NCI-H1436 (cell line): ENCODE measurements at regions not wholly inside any gene's neighbourhood (a gene's known extent, or its start where the extent isn't known, plus 50 kb on each side); places are given as distances from the start of the nearest gene placed in this dataset.
A peak's percentile ranks its signal among the peaks of the same experiment; 100 is the strongest.
"Not testable (repeated sequence)": the region's sequence is repeated elsewhere in the genome, so short reads cannot be mapped to it uniquely, and the experiment has no call there.

Source experiments
- DNase-seq: peaks from one replicate; lab custom pipeline; 2025; lab: John Stamatoyannopoulos, UW

DNA sequence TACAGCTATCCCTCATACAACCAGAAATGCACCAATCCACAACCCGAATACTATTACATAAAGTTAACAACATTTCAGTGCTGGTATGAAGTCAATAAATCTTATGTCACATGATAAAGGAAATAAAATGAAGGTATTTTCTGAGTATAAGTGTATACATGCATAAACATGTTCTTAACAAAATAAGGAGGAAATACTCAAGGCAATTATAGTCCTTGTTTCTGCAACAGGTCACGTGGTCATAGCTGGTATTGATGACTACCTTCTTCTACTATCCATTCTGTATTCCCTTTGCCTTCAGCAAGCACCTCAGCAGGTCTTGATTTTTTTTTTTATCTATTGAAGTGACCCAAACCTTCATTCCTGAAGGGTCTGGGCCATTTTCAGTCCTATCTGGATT lies 675.6 kb downstream of the RPL10L start:
- DNase-seq, result no peak

DNA sequence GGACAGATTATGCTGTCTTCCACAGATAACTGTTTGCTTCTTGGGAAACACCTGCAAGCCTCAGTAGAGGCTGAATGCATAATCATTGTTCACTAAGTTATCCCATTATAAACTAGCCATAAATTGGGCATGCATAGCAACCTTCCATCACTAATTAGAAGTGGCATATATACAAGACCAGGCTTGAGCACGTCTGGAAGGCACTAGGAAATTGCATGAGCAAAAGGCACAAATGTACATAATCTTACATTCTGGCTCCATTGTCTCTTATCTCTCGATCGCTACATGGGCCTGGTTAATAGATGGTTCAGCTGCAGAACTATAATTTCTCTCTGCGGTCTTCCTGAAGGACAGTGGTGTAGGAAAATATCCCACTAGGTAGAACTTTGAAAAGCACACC lies 679.2 kb downstream of the RPL10L start:
- no peak for DNase-seq

DNA sequence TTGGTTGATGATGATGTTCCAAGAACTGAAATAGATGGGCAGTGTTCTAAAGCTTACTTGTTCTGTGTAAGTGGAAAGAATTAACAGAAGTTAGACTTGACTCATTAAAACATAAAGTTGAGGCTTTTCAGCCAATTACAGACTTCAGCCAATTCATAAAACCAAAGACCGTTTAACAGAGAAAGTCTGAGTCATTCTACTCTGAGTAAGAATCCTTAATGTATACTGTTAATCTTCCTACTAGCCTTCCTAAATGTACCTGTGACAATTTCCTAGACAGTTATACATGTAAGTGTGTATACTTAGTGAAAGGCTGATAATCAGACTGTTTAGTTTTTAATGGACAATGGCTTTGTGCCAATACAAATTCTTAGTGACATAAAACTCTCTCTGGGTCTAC lies 681.0 kb downstream of the RPL10L start:
- DNase-seq, result peak; percentile 18

DNA sequence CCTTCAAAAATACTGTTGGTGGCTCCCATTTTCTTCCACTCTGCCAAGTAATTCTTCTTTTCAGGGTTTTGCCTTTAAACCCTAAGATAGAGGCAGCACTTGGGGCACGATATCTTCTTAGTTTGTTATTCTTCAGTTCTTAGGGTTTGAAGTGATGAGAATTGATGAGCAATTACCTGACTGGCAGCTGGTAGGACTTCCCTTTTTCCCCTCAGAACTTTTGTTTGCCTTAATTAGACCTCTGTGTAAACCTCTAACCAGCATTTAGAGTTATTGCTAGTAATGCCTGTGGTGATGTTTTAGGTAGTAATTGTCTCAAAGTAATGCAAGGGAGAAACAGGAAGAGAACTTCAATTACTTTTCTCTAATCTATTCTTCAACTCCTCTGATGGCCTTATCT lies 683.5 kb downstream of the RPL10L start:
- no peak for DNase-seq

DNA sequence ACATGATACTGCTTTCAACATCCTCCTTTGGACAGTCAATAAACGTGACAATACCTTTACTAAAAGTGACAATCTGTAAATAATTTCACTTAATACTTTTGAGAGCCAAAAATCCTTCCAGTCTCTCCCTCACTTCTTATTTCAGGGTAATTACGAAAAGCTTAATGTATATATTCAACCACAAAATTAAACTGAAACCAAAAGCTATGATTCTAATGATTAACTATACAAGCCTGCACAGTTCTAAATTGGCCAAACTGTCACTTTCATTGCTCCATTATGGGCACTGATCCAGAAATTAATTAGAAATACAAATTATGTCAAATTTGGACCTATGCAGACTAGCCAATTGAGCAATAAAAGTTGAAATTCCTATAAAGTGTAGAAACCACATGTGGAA lies 696.5 kb upstream of the MIS18BP1 start:
- DNase-seq, result no peak

DNA sequence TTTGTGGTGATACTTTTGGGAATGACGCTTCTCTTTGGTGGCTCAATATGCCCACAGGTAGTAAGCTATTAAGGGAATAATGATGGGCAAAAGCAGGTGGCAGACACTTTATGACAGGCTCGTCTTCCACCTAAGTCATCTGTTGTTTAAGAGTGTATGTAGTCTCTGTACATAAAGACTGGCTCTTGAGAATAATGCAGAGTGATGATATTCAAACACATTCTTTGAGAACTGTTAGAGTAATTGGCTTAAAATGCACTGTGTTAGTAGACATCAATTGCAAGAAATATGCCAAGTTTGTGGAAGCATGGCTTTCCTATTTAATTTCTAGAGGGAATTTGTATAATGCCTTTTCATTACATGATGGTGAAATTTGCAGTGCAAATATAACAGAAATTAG lies 694.8 kb upstream of the MIS18BP1 start:
- no peak for DNase-seq

DNA sequence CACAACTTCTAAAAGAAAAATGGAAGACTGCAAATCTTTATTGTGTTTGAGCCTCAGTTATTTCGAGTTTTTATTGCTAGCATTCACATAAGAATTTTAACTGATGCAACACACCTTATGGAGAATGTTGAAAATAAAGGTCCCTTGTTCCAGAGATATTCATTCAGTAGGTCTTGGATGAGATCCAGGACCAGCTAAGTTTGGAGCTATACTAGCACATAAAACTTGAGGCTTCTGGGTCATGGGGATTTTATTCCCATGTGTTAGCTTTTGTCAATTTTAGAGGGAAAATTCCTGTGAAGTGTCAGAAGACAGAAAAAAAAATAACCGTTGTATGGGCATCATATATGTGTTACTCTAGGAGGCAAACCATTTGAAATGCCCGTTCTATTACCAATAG lies 693.2 kb upstream of the MIS18BP1 start:
- no peak for DNase-seq

DNA sequence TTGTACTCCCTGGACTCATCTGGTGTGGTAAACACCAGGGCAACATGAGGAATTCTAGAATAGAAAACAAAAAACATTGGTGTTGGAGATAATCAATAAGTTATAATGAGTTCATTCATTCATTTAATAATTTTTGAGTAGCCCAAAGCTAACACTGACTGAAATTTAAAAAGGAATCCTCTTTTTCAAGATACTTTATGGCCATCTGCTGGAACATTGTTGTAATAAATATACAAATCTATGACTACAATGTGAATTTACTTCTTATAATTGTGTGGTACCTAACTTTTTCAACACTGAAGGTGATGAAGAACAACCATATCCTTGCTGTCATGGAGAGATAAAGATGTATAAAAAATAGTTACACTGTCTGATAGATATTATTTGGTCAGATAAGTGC lies 687.3 kb upstream of the MIS18BP1 start:
- no peak for DNase-seq

DNA sequence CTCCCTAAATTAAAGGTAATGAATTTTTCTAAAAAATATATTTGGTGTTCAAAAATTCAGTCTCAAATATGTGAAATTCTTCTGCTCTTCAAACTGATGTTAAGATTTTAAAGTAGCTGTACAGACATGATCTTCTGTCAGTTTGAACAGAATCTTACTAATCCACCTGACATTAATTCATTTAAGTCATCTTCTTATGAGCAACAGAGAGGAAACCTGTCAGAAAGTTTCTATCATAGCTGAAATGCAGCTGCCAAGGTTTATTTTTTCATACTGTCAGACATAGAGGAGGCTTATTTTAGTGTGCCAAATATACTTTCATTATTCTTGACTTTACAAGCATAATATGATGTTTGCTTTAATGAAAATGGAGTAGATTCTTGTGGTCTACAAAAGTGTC lies 686.6 kb upstream of the MIS18BP1 start:
- no peak for DNase-seq

DNA sequence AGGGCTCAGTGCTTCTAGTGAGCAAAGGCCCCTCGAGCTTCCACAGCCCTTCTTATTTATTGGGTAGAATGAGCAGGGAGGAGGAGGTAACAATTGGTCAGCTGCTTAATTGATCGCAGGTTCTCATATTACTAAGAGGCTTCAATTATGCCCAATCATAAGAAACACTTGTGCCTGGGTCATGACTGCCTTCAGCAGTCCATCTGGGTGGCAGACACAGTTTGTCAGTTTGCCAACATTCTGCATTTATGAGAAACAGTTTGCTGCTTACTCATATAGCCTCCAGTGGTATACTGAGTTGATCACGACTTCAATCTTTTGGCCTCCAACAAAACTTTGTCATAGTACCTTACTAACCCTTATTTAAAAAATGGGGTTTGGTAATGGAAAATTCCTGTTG lies 667.0 kb upstream of the MIS18BP1 start:
- not testable (repeated sequence) for DNase-seq

DNA sequence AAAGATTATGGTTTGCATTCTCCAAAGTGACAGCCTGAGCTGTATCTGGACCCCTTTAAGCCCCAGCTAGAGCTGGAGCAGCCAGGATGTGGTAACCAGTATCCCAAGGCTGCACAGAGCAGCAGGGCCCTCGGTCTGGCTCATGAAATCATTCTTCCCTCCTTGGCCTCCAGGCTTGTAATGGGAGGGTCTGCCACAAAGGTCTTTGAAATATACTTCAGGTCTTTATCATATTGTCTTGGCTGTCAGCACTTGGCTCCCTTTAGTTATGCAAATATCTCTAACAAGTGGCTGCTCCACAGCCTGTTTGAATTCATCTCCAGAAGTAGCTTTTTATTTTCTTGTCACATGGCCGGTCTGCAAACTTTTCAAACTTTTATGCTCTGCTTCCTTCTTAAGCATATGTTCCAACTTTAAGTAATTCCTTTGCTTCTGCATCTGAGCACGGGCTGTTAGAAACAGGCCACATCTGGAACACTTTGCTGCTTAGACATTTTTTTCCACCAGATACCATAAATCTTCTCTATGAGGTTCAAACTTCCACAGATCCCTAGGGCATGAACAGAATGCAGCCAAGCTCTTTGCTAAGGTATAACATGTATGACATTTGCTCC lies 663.4 kb upstream of the MIS18BP1 start:
- DNase-seq, result no peak

DNA sequence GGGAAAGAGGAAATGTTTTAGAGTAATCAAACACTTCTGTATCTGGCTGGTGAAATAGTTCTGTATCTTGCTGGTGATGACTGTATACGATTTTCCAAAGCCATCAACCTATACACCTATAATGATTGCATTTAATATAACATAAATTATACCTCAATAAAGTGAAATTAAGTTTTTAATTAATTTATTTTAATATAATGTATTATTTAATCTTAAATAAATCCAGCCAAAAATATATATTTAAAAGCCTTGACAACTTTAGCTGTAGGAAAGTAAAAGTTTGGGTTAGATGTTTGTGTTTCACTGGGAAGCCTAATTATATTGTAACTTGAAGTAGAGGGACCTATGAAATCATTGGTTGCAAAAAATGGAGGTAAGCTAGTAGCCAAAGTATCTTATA lies 654.8 kb upstream of the MIS18BP1 start:
- DNase-seq, result no peak

DNA sequence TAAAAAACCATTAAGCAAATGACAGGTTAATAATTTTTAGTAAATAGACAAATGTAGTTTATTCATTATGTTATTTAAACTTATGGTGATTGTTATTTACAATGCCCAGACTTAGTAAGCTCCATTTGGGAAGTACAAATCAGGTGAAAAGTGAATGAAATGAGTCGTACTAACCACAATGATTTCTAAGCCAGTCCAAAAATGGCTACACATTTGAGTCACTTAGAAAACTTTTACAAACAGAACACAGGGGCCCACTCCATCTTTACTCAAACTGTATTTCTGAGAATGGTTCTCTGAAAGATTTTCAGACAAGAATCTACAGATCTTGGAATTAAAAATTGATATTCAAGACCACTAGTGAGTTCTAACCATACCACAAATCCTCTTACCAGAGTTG lies 653.3 kb upstream of the MIS18BP1 start:
- DNase-seq, result no peak

DNA sequence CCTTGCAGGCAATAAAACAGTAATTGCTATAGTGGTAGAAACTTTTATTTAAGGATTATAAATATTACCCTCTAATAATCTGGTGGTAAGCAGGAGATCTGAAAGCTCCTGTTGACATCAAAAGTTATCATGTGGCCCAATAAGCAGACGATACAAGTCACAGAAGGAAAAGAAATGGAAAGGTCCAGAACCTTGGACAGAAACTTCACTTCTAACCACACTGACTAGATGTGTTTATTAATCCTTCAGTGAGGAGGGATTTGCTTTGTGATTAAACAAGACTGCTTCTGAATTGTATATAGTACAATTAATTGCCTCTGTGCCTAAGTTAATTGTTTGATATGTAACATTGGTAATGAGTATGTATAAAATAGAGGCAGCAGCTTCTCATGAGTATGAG lies 652.7 kb upstream of the MIS18BP1 start:
- DNase-seq, result no peak

DNA sequence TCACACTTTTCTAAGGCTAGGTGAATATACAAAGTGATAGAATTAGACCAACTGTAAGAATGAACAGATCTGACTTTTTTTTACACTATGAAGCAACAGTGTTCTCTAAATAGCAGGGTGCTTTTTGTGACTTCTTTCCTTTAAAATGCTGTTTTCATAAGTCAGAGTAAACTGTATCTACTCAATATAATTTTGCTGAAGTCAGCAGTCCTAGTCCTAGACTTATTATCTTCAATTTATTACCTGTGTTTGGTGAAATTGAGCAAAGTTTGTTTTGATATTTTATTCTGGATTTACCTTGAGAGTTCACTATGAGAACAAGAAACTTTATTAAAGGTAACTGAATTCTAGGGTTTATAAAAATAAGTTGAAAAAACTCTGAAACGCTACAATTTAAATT lies 651.3 kb upstream of the MIS18BP1 start:
- DNase-seq, result no peak

DNA sequence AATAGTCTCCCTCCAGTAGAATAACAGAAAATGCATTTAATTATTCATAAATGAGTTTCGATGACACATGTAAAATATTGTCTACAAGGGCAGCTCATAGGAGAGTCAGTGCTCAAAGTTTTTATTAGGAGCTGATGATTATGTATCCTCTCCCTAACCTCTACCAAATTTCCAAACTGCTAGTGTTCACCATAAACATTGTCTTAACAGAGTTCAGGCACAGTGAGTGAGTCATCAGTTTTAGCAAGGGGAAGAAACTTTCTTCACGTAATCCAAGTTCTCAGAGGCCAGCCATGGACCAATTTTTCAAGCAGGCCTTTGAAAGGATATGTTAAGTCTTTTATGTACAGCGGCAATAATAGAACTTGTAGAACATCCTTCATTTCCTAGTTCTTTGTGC lies 649.2 kb upstream of the MIS18BP1 start:
- DNase-seq, result no peak

DNA sequence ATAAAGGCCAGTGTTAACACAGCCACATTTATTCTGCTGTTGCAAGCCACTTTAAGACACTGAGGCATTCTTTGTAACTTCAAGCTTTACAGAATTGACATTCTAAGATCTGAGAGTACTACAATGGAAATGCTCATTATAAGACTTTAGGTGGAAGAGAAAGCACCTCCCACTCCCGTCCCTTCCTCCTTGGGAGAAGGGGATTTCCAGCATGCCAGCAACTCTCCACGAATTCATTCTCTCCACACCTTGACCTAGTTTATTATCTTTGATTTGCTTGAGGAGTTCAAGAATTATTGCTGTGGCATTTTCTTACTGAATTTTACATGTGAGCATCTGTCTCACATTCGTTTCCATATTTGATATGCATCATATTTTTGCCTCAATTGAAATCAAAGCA lies 644.4 kb upstream of the MIS18BP1 start:
- no peak for DNase-seq

DNA sequence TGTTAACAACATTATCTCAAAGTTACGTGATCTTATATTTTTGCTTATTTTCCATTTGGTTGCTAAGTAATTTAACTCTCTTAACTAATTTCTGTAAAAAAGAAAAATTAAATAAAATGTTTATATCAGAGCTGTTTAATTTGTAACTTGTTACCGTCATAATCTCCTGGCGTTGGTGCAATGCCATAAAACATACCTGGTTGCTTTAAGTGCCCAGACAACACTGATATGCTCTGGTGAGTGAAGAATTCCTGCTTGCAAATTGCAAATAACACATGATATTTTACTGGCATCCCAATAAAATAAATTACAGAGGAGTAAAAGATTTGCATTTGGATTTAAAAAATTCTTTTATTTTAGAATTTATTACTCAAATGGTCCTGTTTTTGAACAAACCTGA lies 640.1 kb upstream of the MIS18BP1 start:
- no peak for DNase-seq

DNA sequence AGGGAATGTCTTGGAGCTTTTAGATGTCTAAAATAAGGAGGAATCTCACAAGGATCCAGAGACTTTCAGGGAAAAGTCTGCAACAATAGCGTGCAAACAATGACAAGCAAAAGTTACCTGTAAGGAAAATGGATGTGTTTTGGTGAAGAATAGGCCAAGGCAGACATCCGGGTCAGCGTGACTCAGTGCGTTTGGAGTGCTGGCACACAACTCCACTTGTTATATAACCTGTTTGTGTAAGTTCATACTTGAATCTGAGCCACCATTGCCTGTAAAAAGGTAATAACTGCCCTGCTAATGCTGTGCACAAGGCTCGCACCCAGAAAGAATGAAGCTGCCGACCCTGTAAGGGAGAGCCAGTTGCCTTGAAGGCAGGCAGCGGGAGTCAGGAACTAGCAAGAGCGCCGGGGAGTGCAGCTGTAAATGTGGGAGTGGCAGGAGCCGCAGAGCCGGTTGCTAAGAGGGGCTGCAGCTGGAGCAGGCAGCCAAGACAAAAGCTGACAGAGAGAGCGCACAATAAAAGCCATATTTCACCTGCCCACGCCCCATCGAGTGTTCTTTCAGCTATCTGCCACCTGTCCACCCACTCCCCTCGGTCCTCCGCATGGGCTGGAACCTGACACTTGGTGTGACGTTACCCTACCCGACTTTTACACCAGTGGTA lies 638.5 kb upstream of the MIS18BP1 start:
- DNase-seq, result peak; percentile 79

DNA sequence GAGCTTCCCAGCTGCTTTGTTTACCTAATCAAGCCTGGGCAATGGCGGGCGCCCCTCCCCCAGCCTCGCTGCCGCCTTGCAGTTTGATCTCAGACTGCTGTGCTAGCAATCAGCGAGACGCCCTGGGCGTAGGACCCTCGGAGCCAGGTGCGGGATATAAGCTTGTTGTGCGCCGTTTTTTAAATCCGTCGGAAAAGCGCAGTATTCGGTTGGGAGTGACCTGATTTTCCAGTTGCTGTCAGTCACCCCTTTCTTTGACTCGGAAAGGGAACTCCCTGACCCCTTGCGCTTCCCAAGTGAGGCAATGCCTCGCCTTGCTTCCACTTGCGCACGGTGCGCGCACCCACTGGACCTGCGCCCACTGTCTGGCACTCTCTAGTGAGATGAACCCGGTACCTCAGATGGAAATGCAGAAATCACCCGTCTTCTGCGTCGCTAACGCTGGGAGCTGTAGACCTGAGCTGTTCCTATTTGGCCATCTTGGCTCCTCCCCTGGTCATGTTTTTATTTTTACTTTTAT lies 635.8 kb upstream of the MIS18BP1 start:
- not testable (repeated sequence) for DNase-seq

DNA sequence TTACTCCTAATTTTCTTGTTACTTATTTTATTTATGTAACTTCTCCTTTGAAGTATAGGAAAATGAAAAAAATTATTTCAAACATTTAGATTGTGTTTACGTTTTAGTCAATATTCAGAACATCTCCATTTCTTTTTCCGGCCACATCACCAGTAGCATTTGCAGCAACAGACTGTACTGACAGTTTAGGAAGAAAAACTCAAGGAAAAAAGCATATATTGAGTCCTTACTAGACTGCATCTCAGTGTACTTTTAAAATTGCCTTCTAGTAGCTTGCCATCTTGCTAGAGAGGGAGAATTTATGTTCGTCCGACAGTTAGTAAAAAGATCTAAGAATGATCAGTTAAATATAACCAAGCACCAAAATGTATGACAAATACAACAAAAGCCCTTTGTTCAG lies 625.0 kb upstream of the MIS18BP1 start:
- no peak for DNase-seq

DNA sequence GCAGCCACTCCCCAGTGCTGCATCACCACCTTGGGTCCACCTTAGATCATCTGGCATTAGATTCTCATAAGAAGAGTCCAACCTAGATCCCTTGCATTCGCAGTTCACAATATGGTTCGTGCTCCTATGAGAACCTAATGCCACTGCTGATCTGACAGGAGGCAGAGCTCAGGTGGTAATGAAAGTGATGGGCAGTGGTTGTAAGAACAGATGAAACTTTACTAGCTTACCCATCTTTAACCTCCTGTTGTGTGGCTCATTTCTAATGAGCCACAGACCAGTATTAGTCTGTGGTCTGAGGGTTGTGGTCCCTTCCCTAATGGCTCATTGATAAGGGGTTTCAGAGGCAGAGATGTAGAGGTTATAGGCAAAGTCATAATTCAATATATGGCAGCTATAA lies 615.9 kb upstream of the MIS18BP1 start:
- no peak for DNase-seq

DNA sequence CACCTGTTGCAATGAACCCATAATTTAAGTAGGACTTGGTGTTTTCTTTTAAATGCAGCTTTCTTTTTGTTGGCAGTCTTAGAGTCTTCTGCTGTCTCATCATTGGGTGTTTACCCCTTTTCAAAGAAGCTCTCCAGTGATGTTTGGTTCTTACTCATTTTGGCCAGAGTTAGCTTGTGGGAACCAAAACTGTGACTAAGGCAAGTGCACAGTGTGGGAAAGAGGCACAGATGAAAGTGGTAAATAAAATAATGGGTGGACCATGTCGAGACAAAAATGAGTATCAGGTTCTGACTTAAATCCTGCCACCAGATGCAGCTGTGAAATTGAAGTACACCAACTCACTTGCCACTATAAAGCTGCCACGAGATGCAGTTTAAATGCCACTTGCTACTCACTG lies 615.4 kb upstream of the MIS18BP1 start:
- DNase-seq, result no peak
